GM18508 (cell line): ENCODE measurements at regions not wholly inside any gene's neighbourhood (a gene's known extent, or its start where the extent isn't known, plus 50 kb on each side); places are given as distances from the start of the nearest gene placed in this dataset.

Experiments
- ATAC-seq: cut with Tn5 transposase; IDR thresholded peaks from one replicate; pipeline ENCODE4 v1.9.1; 2021; ENCODE audit warnings: moderate number of reproducible peaks; ENCODE audit not compliant: insufficient read depth, unreplicated experiment

- no peak for ATAC-seq
Observed at GRCh38 chr1:239221656-239222055, 164.7 kb upstream of the CHRM3 start.

DNA sequence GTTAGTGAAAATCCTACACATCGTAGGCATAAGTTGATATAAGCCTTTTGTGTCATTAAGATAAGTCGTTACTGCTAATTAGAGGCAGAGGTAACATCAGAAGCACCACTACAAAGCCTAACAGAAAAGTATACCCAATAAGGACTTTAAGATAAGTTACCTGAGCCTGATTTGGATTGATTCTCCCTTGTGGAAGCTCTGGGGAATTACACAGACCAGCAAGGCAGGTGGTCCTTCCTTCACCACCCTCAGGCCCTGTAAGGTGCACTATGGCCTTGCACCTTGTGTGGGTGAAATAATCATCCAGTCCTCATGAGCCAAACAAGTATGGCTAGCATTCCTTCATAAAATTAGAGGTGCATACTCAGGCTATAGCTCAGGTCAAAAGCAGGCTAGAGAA lies 166.7 kb upstream of the CHRM3 start:
- ATAC-seq: no peak

DNA sequence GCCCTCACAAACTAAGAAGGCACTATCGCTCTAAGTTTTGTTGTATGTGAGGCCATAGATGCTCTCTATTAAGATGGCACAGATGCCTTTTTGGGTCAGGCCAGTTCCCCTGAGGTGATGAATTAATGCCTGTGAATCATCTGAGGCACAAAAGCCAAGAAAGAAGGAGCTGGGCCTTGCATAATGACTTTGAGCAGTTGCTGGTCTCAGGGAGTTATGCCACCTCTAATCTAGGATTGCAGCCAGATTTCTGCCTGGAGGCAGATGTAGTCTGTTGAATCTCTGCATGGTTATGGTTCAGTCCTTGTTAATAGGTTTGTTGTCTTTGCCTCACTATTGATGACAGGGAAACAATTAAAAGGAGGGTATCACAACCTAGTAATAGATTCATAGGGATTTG lies 168.1 kb upstream of the CHRM3 start:
- no peak for ATAC-seq

DNA sequence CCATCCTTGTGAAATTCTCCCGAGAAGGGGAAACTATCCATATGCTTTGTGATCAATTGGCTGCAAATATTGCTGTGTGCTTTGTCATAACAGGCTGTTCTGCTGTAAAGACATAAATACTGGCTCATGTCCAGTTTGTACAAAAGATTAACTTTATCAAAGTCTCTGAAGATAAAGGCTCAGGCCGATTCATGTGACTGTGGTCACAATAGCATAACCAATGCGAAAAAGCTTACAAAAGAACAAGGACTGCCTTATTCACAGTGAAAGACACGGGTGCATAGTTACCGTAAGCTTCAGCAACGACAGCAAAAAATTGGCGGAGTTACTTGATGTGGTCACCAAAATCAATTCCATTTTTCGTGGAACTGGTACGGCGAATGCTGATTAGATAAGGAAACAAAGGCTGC lies 173.6 kb upstream of the CHRM3 start:
- ATAC-seq: no peak

DNA sequence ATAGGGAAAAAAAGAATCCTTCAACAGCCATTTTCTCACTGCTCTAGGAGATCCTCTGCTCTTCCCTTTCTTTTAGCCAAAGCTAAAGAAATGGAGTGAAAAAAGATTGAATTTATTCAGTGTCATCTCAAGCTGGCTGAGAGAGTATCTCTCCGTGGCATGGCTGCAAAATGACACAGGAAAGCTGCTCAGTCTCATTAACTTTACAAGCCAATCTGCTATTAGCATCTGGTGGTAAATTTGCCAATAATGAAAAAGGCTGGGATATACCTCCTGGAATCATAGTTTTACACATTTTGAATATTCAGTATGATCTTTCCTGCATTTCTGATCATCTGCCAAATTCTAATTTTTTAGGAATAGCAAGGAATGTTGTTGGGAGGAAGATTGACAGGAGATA lies 176.8 kb upstream of the CHRM3 start:
- no peak for ATAC-seq

DNA sequence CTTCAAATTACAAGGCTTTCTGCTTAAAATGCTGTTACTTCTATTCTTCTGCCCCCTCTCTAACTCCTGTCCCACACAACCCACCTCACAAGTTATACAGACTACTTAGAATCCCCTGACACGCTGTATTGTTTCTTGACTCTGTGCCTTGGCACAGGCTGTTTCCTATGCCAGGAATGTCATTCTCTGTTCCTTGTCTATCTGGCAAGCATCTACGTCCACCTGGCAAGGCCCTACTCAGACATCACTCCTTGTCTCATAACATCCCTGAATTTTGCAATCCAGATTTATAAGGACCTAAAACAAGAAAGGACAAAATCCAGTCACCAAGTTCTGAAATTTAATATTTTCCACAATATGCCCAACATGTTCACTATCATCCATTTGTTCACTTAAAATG lies 182.0 kb upstream of the CHRM3 start:
- no peak for ATAC-seq

- no peak for ATAC-seq
Observed at GRCh38 chr1:239197871-239198270, 188.5 kb upstream of the CHRM3 start.

DNA sequence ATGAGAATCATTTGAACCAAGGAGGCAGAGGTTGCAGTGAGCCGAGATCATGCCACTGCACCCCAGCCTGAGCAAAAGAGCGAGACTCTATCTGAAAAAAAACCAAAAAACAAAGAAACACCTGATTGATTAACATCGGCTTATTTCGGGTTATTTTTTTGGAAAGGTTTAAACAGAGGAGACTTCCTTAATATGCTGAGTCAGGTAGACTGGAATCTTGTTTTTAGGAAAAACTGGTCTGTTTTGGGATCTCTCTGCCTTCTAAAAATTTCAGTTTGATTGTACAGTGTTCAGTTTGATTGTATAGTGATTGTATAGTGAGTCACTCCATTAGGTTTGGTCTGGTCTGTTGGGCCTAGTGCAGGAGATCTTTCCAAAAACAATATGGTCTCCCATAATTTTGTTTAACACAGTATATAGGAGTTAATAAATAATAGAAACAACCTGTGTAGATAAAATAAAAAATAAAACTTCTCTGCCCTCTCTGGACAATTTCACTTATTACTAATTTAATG lies 196.3 kb upstream of the CHRM3 start:
- ATAC-seq: no peak

GRCh38 chr1:239186487-239186886 lies 199.9 kb upstream of the CHRM3 start:
- no peak for ATAC-seq

GRCh38 chr1:239185245-239185619 lies 201.1 kb upstream of the CHRM3 start:
- ATAC-seq: no peak

DNA sequence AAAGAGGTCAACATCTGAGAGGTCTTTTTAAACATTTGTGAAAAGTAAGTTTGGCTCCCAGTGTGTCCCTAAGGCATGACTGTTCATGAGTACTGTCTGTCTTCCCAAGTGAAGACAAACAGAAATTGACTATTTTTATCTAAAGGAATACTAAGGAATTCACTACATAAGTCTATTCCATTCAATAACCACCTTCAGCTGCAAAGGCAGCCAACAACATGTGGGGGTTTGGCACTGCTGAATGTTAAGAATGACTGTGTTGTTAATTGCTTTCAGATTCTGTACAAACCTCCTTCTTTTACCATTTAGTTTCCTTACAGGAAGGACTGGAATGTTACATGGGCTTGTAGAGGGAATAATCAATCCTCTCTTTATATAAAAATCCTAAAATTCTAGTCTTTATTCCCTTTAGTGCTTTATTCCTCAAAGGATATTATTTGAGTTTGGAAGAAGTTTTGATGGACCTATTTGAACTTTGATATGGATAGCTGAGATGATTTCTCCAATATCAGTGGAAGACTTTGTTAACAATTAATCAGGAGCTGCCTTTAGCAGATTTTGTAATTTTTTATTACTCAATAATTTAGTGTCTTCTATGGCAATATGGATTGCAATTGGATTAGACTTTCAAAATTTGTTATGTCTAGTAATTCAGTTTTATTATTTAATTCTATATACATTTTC lies 201.7 kb upstream of the CHRM3 start:
- ATAC-seq: no peak

GRCh38 chr1:239178961-239179360 lies 207.4 kb upstream of the CHRM3 start:
- ATAC-seq: no peak

DNA sequence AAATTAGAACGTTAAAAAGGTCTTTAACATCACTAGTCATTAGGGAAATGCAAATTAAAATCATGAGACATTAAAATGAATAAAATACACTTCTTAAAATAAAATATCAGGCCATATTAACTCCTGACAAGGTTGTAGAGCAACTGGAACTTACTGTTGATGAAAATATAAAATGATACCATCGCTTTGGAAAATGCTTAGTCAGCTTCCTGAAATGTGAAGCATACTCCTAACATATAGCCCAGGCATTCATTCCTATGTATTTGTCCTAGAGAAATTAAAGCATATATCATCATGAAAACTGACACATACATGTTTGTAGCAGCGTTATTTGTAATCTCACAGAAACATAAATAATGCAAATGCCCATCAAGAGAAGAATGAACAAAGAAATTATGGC lies 211.5 kb upstream of the CHRM3 start:
- no peak for ATAC-seq

DNA sequence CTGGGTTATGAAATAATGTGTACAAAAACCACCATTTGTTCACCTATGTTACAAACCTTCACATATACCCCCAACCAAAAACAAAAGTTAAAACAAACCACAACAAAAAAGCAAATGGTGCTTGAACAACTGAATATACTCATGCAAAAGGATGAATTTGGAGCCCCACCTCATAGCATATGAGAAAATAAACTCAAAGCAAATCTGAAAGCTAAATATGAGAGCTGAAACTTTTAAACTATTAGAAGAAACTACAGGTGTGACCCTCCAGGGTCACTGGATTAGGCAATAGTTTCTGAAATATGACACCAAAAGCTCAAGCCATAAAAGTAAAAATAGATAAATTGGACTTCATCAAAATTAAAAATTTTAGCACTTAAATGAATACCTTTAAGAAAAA lies 215.5 kb upstream of the CHRM3 start:
- ATAC-seq: no peak

DNA sequence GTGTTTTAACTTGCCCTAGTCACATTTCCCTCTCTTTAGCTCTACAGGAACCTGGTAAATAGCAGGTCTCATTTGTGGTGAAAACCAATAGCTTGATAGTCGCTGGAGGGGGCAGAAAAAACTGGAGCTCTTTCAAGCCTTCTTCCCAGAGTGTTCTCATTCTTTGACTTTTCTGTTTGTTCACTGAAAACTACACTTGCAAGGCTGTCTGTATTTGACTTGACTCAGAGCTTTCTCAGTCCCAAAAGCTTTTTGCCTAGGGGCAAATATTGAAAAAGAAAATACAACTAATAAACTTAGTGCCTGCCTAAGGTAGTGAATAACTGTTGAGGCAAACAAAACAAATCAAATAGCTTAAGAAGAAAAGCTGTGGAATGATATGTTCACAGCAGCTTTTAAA lies 217.1 kb upstream of the CHRM3 start:
- no peak for ATAC-seq

- no peak for ATAC-seq
Observed at GRCh38 chr1:239164451-239165180, 221.8 kb upstream of the CHRM3 start.

DNA sequence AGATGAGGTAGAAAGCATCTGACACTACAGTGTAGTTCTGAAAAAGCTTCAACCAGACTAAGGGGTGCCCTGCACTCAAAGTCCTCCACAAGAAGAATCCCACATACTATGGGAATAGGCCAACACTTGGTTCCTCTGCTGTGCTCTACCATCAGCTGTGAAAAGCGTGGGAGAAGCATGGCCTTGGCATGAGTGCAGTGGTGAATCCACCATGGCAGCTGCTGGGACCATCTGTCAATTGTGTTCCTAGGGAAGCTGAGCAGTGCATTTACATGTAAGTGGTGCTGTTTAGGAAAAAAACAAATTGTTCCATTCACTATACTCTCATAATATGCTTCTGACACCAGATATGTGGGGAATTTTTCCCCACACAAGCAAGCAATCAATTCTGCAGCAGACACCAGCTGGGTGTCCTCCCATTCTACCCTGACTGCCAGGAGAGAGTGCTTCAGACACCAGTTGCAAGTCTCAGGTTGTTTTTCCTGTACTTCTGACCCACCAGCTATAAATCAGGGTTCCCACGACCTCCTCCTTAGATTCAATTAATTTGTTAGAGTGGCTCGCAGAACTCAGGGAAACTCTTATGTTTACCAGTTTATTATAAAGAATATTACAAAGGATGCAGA lies 230.8 kb upstream of the CHRM3 start:
- ATAC-seq: no peak

DNA sequence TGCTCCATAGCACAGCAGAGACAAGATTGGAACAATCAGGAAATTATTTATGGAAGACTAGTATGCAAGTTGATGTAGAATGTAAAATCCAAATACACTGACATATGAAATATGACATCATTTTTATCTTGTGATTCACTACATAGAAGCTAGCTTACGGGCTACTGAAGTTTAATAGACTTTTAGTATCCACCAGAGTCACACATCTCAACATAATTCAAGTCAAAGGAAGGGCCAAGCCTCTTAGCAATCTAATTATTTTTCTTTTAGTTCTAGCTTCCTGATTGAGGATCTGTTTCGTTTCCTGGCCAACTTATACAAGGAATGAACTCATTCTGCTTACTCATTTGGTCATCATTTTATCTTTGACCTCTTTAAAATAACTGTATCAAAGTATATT lies 234.4 kb upstream of the CHRM3 start:
- no peak for ATAC-seq

GRCh38 chr1:239140968-239141367 lies 245.4 kb upstream of the CHRM3 start:
- ATAC-seq: no peak

DNA sequence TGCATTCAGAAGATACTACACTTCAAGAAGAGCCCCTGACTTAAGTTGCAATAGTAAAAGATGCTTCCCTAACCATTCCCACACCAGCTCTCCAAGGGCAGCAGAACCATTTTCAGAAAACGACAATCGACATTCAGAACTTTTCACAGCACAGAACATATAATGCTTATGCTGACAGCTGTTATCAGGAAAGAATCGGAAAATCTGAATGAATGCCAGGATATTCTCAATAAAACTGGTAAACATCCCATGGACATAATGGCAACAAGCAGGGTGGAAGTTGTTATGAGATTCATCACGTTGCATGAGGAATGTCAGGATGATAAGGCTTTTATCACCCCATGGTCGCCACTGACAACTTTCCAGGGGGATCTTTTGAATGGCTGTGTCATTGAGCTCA lies 246.6 kb upstream of the CHRM3 start:
- no peak for ATAC-seq

GRCh38 chr1:239128541-239128940 lies 257.8 kb upstream of the CHRM3 start:
- no peak for ATAC-seq

DNA sequence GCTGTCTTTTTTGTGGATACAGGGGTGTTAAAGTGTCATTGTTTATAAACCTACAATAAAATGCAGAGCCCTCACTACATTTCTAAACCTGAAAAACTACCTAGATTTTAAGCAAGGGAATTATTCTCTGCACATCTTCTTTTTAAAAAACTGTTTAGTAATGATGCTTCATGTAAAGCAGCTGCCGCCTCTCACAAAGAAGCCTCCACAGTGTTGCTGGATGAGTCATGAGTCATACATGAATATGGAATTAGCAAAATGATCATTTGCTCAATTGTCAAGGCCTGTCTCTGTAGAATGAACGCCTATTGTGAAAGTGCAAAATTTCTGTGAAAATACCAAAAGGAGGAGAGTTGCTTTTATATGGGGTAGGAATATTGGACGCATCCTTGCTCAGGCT lies 259.5 kb upstream of the CHRM3 start:
- ATAC-seq: no peak
